ENCODE measurements at regions not wholly inside any gene's neighbourhood (a gene's known extent, or its start where the extent isn't known, plus 50 kb on each side); places are given as distances from the start of the nearest gene placed in this dataset.

GRCh38 chr11:119522609-119523008 is 99.6 kb upstream of the THY1 start:
- no peak overlapping the region for H3K4me3 ChIP-seq (replicated peaks in 1 of 4; ENCODE audit: control extremely low read depth in 1 of 4, insufficient read depth in 1 of 4, low read depth in 3 of 4, low read length in 4 of 4)
- H4K20me1 ChIP-seq (ENCODE audit: control insufficient read depth, extremely low read depth, insufficient read depth, low read length) = no peaks in the 10 kb centered on the region
- H3K27ac ChIP-seq (ENCODE audit: insufficient read depth, low read length) = no peak overlapping the region
- no peak overlapping the region for H3K4me2 ChIP-seq (ENCODE audit: extremely low read depth, insufficient read depth, low read length)
- H3K27me3 ChIP-seq (ENCODE audit: control insufficient read depth, insufficient read depth, low read length) = peaks cover 12% of the 10 kb centered on the region
- no peaks in the 10 kb centered on the region for H3K4me1 ChIP-seq (ENCODE audit: control insufficient read depth, extremely low read depth, insufficient read depth, low read length)
- no peak for DNase-seq (ENCODE audit: low read depth in 2 of 2)
- no peaks in the 10 kb centered on the region for H3K9me3 ChIP-seq (ENCODE audit: control insufficient read depth, insufficient read depth, low read depth, low read length)
- no peaks in the 10 kb centered on the region for H3K36me3 ChIP-seq (ENCODE audit: control insufficient read depth, insufficient read depth, low read length)
- no peak for TF ChIP-seq CTCF (conservative IDR thresholded peaks at IDR 0.05 in 1 of 2, IDR thresholded peaks at IDR 0.05 in 1 of 2; ENCODE audit: low read depth in 1 of 2, low read length in 2 of 2)
- no peak for TF ChIP-seq EZH2 (IDR thresholded peaks at IDR 0.05; ENCODE audit: low read length, missing control alignments)
- H2AFZ ChIP-seq (ENCODE audit: low read length) = no peak overlapping the region
- no peaks in the 10 kb centered on the region for H3K79me2 ChIP-seq (ENCODE audit: control insufficient read depth, insufficient read depth, low read length)
- no peak overlapping the region for H3K9ac ChIP-seq (ENCODE audit: insufficient read depth, low read length)

- Histone ChIP-seq H3K4me1 (ENCODE audit: control insufficient read depth, extremely low read depth, insufficient read depth, low read length) (no peaks in the 10 kb centered on the region), H3K4me3 (replicated peaks in 1 of 4; ENCODE audit: control extremely low read depth in 1 of 4, insufficient read depth in 1 of 4, low read depth in 3 of 4, low read length in 4 of 4) (no peak overlapping the region), H3K9me3 (ENCODE audit: control insufficient read depth, insufficient read depth, low read depth, low read length) (no peaks in the 10 kb centered on the region), H4K20me1 (ENCODE audit: control insufficient read depth, extremely low read depth, insufficient read depth, low read length) (no peaks in the 10 kb centered on the region), H3K27me3 (ENCODE audit: control insufficient read depth, insufficient read depth, low read length) (peaks cover 12% of the 10 kb centered on the region), H3K79me2 (ENCODE audit: control insufficient read depth, insufficient read depth, low read length) (no peaks in the 10 kb centered on the region), H3K36me3 (ENCODE audit: control insufficient read depth, insufficient read depth, low read length) (no peaks in the 10 kb centered on the region), H3K4me2 (ENCODE audit: extremely low read depth, insufficient read depth, low read length) (no peak overlapping the region), H3K27ac (ENCODE audit: insufficient read depth, low read length) (no peak overlapping the region), H2AFZ (ENCODE audit: low read length) (no peak overlapping the region), H3K9ac (ENCODE audit: insufficient read depth, low read length) (no peak overlapping the region)
- DNase-seq (ENCODE audit: low read depth in 2 of 2) = no peak
- TF ChIP-seq EZH2 (IDR thresholded peaks at IDR 0.05; ENCODE audit: low read length, missing control alignments) (no peak), CTCF (conservative IDR thresholded peaks at IDR 0.05 in 1 of 2, IDR thresholded peaks at IDR 0.05 in 1 of 2; ENCODE audit: low read depth in 1 of 2, low read length in 2 of 2) (no peak)
These were observed 98.6 kb upstream of the THY1 start for GRCh38 chr11:119521551-119521950.

GRCh38 chr11:119520966-119521365 is 98.0 kb upstream of the THY1 start:
- Histone ChIP-seq H3K27me3 (ENCODE audit: control insufficient read depth, insufficient read depth, low read length) (peaks cover 10% of the 10 kb centered on the region), H3K9me3 (ENCODE audit: control insufficient read depth, insufficient read depth, low read depth, low read length) (no peaks in the 10 kb centered on the region), H4K20me1 (ENCODE audit: control insufficient read depth, extremely low read depth, insufficient read depth, low read length) (no peaks in the 10 kb centered on the region), H3K27ac (ENCODE audit: insufficient read depth, low read length) (no peak overlapping the region), H3K79me2 (ENCODE audit: control insufficient read depth, insufficient read depth, low read length) (no peaks in the 10 kb centered on the region), H3K4me1 (ENCODE audit: control insufficient read depth, extremely low read depth, insufficient read depth, low read length) (no peaks in the 10 kb centered on the region), H2AFZ (ENCODE audit: low read length) (no peak overlapping the region), H3K9ac (ENCODE audit: insufficient read depth, low read length) (no peak overlapping the region), H3K36me3 (ENCODE audit: control insufficient read depth, insufficient read depth, low read length) (no peaks in the 10 kb centered on the region), H3K4me3 (replicated peaks in 1 of 4; ENCODE audit: control extremely low read depth in 1 of 4, insufficient read depth in 1 of 4, low read depth in 3 of 4, low read length in 4 of 4) (no peak overlapping the region), H3K4me2 (ENCODE audit: extremely low read depth, insufficient read depth, low read length) (no peak overlapping the region)
- TF ChIP-seq EZH2 (IDR thresholded peaks at IDR 0.05; ENCODE audit: low read length, missing control alignments) (no peak), CTCF (conservative IDR thresholded peaks at IDR 0.05 in 1 of 2, IDR thresholded peaks at IDR 0.05 in 1 of 2; ENCODE audit: low read depth in 1 of 2, low read length in 2 of 2) (no peak)
- no peak for DNase-seq (ENCODE audit: low read depth in 2 of 2)

Data from fibroblast of lung (primary cell).